Epithelial cell of esophagus (primary cell): ENCODE measurements at regions not wholly inside any gene's neighbourhood (a gene's known extent, or its start where the extent isn't known, plus 50 kb on each side); places are given as distances from the start of the nearest gene placed in this dataset.
"Not testable (repeated sequence)": the region's sequence is repeated elsewhere in the genome, so short reads cannot be mapped to it uniquely, and the experiment has no call there.

Experiments
- DNase-seq: peaks from one replicate; pipeline ENCODE4 v3.0.0; 2010; ENCODE audit warnings: low read depth
- H3K4me3 ChIP-seq: 2 replicates; pipeline ENCODE4 v1.5.1; 2011; ENCODE audit warnings: mild to moderate bottlenecking, low read length, control low read depth
- TF ChIP-seq, protein P1 (sequence below): IDR thresholded peaks from 2 replicates; pipeline ENCODE4 v1.5.1; 2011; ENCODE audit warnings: low read depth, mild to moderate bottlenecking, low read length, control low read depth, inconsistent platforms; ENCODE audit not compliant: insufficient read depth; ENCODE audit errors: missing control alignments

- no peak overlapping the region for H3K4me3 ChIP-seq
- TF ChIP-seq, protein P1, sequence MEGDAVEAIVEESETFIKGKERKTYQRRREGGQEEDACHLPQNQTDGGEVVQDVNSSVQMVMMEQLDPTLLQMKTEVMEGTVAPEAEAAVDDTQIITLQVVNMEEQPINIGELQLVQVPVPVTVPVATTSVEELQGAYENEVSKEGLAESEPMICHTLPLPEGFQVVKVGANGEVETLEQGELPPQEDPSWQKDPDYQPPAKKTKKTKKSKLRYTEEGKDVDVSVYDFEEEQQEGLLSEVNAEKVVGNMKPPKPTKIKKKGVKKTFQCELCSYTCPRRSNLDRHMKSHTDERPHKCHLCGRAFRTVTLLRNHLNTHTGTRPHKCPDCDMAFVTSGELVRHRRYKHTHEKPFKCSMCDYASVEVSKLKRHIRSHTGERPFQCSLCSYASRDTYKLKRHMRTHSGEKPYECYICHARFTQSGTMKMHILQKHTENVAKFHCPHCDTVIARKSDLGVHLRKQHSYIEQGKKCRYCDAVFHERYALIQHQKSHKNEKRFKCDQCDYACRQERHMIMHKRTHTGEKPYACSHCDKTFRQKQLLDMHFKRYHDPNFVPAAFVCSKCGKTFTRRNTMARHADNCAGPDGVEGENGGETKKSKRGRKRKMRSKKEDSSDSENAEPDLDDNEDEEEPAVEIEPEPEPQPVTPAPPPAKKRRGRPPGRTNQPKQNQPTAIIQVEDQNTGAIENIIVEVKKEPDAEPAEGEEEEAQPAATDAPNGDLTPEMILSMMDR = no peak
- DNase-seq = no peak
These were observed 989.0 kb upstream of the NUDT12 start for GRCh38 chr5:104551628-104552027.

GRCh38 chr5:104546871-104547270, 984.3 kb upstream of the NUDT12 start:
- H3K4me3 ChIP-seq, DNase-seq: not testable (repeated sequence)

DNA sequence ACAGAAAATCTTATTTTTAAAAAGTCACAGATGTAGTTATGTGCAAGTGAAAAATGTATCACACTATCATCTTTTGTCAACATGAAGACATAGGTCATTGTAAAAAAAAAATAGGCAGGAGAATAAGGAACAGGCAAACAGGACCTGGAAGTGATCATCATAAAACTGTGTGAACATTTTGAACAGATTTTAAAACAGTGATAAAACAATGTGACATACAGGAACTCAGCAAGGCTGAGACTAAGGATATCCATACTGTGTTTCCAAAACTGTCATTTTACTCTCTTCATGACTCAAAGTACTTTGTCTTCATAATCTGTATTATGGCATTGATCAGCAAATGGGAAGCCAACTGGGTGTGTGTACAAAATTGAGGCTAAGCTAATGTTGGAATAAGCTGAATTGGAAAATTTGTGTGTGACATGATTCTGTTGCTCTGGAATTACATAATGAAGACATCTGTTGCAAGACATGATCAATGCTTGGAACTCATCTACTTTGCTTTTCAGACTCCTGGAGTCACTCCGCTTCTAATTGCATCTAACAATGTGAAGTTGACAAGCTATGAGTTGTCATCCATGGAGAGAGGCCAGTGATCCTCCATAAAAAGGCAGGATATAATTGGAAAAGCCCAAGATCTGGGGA, 978.7 kb upstream of the NUDT12 start:
- H3K4me3 ChIP-seq = no peak overlapping the region
- TF ChIP-seq, protein P1 = no peak
- DNase-seq = no peak

DNA sequence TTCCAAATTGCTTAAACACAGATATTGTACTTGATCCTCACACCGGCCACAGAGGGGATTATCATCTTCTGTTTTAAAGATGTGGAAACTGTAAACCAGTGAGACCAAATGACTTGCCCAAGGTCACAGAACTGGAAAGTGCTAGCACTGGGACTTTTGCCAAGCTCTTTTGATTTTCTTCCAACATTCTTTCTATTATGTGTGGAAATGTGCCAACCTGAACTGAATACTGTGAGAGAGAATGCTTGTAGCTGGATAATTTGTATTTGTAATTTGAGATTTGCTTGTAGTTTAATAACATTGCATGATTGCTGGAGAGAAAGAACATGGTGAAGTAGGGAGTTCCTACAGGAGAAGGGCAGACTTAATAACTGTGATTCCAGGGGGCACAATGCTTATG, 977.9 kb upstream of the NUDT12 start:
- peak; percentile 32 for DNase-seq
- H3K4me3 ChIP-seq = no peak overlapping the region
- TF ChIP-seq, protein P1 = no peak

DNA sequence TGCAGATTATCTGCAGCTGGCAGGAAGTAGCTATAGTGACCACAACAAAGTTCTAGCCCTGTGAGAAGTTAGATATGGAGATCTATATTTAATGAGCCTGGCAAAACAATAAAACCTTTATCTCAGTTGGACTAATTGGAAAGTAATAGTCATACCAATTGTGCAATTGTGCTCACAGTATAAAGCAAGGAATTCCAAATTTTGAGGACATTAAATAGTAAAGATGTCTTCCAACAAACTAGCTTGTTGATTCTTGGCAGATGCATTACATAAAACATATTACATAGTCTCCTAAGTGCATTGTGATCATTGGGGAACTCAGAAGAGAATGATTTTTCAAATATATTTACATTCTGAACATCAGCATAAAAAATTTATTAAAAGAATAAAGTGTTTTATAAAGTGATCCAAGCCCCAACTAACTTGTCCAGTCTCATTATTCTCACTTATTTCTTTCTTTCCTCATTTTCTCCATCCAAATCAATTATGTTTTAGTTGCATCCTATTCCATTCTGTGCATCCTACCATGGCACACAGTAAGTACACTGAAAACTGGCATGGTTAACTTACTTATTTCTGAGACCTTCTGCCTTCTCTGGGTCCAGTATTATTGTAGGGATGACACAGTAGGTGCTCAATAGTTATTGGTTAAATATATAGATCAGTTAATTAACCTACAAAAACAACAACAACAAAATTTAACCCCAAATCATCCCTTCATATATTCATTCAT, 977.2 kb upstream of the NUDT12 start:
- DNase-seq = no peak
- TF ChIP-seq, protein P1 = no peak
- H3K4me3 ChIP-seq = no peak overlapping the region

DNA sequence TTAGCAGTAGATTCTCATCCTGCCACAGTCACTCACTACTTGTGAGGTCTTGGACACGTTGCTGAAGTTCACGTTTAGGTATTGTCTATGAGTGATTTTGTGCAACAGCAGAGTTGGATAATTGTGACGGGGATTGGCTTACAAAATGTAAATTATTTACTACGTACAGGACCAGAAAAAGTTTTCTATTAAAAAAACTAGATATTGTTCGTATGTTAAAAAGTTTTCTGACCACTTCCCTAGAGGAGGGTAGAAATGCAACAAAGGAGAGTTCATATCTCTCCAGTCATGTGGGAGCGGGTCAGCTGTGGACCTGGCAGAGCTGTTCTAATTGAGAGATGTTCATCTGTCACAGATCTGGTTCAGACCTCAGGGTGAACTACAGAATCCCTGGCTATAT, 976.1 kb upstream of the NUDT12 start:
- no peak for DNase-seq
- H3K4me3 ChIP-seq = no peak overlapping the region
- TF ChIP-seq, protein P1 = no peak

DNA sequence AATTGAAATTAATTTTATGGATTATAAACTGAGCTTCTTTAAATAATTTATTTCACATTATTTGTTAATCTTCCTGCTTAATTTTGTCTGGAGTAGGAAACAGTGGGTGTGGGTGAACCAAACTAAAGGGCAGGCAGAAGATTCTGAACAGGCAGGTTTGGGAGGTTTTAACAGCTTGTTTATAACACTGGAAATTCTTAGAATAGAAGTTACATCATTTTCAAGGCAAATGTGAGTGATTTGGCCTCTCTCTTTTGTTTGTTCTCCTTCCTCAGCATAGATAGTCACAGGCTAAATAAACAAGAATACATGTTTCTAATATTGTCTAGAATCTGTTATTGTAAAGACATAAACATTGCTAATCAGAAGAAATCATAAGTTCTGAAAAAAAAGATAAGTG, 970.9 kb upstream of the NUDT12 start:
- TF ChIP-seq, protein P1 = no peak
- no peak overlapping the region for H3K4me3 ChIP-seq
- DNase-seq = peak; percentile 60
